ENCODE measurements at regions not wholly inside any gene's neighbourhood (a gene's known extent, or its start where the extent isn't known, plus 50 kb on each side); places are given as distances from the start of the nearest gene placed in this dataset.
A peak's percentile ranks its signal among the peaks of the same experiment; 100 is the strongest.

GRCh38 chr5:16013334-16014065, 166.1 kb downstream of the MARCHF11 start:
- DNase-seq = peak; percentile 50

GRCh38 chr5:16009256-16009655, 170.3 kb downstream of the MARCHF11 start:
- DNase-seq = no peak

- DNase-seq = no peak
These were observed 171.7 kb downstream of the MARCHF11 start for GRCh38 chr5:16007750-16008415.

GRCh38 chr5:16005225-16005624, 174.4 kb downstream of the MARCHF11 start:
- DNase-seq = no peak

GRCh38 chr5:16000056-16000455, 179.5 kb downstream of the MARCHF11 start:
- DNase-seq = no peak

GRCh38 chr5:15995341-15996052, 184.1 kb downstream of the MARCHF11 start:
- peak; percentile 57 for DNase-seq

GRCh38 chr5:15993919-15994318, 185.7 kb downstream of the MARCHF11 start:
- peak; percentile 47 for DNase-seq

GRCh38 chr5:15993334-15993733, 186.3 kb downstream of the MARCHF11 start:
- DNase-seq = peak; percentile 84

GRCh38 chr5:15992918-15993317, 186.7 kb downstream of the MARCHF11 start:
- DNase-seq = peak; percentile 79

- no peak for DNase-seq
These were observed 188.0 kb downstream of the MARCHF11 start for GRCh38 chr5:15991586-15991985.
